ENCODE measurements at regions not wholly inside any gene's neighbourhood (a gene's known extent, or its start where the extent isn't known, plus 50 kb on each side); places are given as distances from the start of the nearest gene placed in this dataset.

GRCh38 chr12:131372706-131373195 is 338.1 kb upstream of the SFSWAP start:
- DNase-seq (no peak), ATAC-seq (no peak)
- no peak for TF ChIP-seq CTCF (IDR thresholded peaks at IDR 0.05)
- Histone ChIP-seq H3K27me3 (no peaks in the 10 kb centered on the region), H3K4me3 (no peak overlapping the region), H3K27ac (no peak overlapping the region), H3K9me3 (no peaks in the 10 kb centered on the region), H3K4me1 (no peaks in the 10 kb centered on the region), H3K36me3 (no peaks in the 10 kb centered on the region)
- intact Hi-C loops (cut with DNase I): no loop called here

GRCh38 chr12:131375261-131375971 is 335.5 kb upstream of the SFSWAP start:
- Histone ChIP-seq H3K27ac (no peak overlapping the region), H3K27me3 (peaks cover 13% of the 10 kb centered on the region), H3K9me3 (no peaks in the 10 kb centered on the region), H3K36me3 (no peaks in the 10 kb centered on the region), H3K4me3 (no peak overlapping the region), H3K4me1 (no peaks in the 10 kb centered on the region)
- DNase-seq (no peak), ATAC-seq (no peak)
- intact Hi-C loops (cut with DNase I): no loop called here
- TF ChIP-seq CTCF (IDR thresholded peaks at IDR 0.05): no peak

- intact Hi-C loops (cut with DNase I): no loop called here
- no peak overlapping the region for H3K4me3 ChIP-seq
- H3K9me3 ChIP-seq: no peaks in the 10 kb centered on the region
- TF ChIP-seq CTCF (IDR thresholded peaks at IDR 0.05): no peak
- no peaks in the 10 kb centered on the region for H3K36me3 ChIP-seq
- H3K4me1 ChIP-seq: no peaks in the 10 kb centered on the region
- ATAC-seq: no peak
- peak; percentile 48 for DNase-seq
- H3K27me3 ChIP-seq: peaks cover 15% of the 10 kb centered on the region
- no peak overlapping the region for H3K27ac ChIP-seq
These were observed 334.9 kb upstream of the SFSWAP start for GRCh38 chr12:131375972-131376345.

- ATAC-seq (no peak), DNase-seq (peak; percentile 56)
- Histone ChIP-seq H3K4me3 (no peak overlapping the region), H3K27me3 (peaks cover 27% of the 10 kb centered on the region), H3K4me1 (no peaks in the 10 kb centered on the region), H3K9me3 (no peaks in the 10 kb centered on the region), H3K27ac (no peak overlapping the region), H3K36me3 (no peaks in the 10 kb centered on the region)
- no peak for TF ChIP-seq CTCF (IDR thresholded peaks at IDR 0.05)
- intact Hi-C loops (cut with DNase I): no loop called here
These were observed 332.6 kb upstream of the SFSWAP start for GRCh38 chr12:131378176-131378842.

- H3K36me3 ChIP-seq: no peaks in the 10 kb centered on the region
- no peaks in the 10 kb centered on the region for H3K4me1 ChIP-seq
- no peak for ATAC-seq
- intact Hi-C loops (cut with DNase I): no loop called here
- peak; percentile 61 for DNase-seq
- no peak for TF ChIP-seq CTCF (IDR thresholded peaks at IDR 0.05)
- no peak overlapping the region for H3K4me3 ChIP-seq
- H3K27ac ChIP-seq: no peak overlapping the region
- no peaks in the 10 kb centered on the region for H3K9me3 ChIP-seq
- H3K27me3 ChIP-seq: peaks cover 30% of the 10 kb centered on the region
These were observed 331.8 kb upstream of the SFSWAP start for GRCh38 chr12:131378861-131379665.
